Hippocampal formation (tissue), 2 donors: ENCODE measurements at regions not wholly inside any gene's neighbourhood (a gene's known extent, or its start where the extent isn't known, plus 50 kb on each side); places are given as distances from the start of the nearest gene placed in this dataset.
"Not testable (repeated sequence)": the region's sequence is repeated elsewhere in the genome, so short reads cannot be mapped to it uniquely, and the experiment has no call there.

Source experiments
- DNase-seq, 2 donors: peaks; one replicate each; lab custom pipeline; 2025; lab: John Stamatoyannopoulos, UW

GRCh38 chr5:120344181-120344580 lies 119.9 kb upstream of the PRR16 start:
- DNase-seq = no peak

DNA sequence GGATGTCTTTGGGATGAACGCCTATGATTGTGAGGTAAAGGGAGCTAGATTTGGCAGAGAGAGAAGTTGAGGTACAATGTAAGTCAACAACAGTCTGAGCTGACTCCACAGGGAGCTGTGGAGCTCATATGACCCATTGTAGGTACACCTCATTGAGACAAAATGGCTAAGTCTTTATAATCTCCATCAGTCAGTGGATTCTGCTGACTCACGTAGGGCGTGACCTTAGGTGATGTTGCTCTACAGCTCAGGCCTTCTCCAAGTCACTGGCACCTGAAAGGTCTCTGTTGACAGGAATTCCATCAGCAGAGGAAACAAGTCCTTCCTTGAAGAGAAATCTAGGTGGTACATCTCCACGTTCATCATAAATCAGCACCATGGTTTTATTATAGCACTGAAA lies 118.2 kb upstream of the PRR16 start:
- DNase-seq = no peak

DNA sequence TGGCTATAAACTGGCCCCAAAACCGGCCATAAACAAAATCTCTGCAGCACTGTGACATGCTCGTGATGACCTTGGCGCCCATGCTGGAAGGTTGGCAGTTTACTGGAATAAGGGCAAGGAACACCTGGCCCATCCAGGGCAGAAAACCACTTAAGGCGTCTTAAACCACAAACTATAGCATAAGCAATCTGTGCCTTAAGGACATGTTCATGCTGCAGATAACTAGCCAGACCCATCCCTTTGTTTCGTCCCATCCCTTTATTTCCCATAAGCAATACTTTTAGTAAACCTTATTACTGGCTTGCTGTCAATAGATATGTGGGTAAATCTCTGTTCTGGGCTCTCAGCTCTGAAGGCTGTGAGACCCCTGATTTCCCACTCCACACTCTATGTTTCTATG lies 113.0 kb upstream of the PRR16 start:
- DNase-seq = not testable (repeated sequence)

DNA sequence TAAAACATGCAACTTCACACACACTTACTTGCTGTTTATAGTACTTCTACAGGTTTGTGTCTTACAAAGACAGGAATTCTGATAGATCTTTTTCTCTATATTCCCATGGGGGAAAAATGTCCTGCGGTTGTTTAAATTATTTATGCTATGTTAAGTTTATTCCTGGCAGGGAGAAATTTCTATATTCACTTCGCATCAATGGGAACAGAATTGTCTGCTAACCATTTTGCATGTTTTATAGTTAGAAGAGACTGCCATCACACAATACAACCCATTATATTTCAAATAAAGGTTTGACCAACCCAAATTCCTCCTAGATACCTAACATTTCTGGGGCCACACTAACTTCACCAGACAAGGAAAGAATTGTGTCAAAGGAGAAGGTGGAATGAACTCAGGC lies 110.0 kb upstream of the PRR16 start:
- no peak for DNase-seq

DNA sequence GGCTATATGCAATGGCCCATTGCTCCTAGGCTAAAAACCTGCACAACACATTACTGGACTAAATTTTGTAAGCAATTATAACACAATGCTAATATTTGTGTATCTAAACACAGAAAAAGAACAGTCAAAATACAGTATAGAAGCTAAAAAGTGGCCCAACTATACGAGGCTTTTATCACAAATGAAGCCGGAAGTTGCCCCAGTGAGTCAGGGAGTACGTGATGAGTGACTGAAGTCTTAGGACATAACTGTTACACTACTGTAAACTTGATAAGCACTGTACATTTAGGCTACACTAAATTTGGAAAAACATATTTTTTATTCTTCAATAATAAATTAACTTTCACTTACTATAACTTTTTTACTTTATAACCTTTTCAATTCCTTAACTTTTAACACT lies 105.2 kb upstream of the PRR16 start:
- DNase-seq = no peak

DNA sequence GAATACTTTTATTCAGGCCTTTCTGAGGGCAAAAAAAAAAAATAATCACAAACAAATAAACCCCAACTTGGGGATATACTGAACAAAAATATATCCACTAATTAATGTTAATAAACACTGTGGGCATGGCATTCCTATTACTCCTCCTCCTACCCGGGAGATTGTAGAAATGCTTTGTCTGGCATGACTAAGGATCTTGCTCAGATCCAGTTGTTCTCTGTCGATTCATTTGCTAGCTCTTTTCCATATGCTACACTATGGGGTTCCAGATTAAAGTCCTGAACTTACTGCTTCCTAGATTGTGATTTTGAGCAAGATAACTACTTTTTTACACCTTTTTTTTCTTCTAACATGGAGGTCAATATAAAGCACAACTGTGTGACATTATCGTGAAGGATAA lies 102.2 kb upstream of the PRR16 start:
- DNase-seq = no peak

DNA sequence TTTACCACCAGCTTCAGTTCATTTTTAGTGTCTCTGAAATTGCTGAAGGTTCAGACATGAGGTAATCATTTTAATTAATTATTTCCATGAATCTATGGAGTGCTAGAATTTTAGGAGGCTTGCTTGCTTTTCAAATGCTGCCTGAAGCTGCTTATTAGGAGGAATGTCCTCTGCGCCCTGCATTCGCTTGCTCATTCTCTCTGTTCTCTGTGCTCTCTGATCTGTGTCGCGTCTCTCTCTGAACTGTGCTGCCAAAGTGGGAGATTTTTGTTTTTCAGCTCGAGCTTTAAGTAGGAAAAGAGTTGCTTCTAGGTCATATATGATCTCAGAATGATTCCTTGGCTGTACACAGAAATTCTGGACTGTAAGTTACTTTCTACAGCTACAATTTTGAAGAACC lies 101.7 kb upstream of the PRR16 start:
- DNase-seq = no peak

- DNase-seq = no peak
Measured at GRCh38 chr5:120365656-120366446, 98.2 kb upstream of the PRR16 start.

GRCh38 chr5:120367896-120368634 lies 96.0 kb upstream of the PRR16 start:
- DNase-seq = no peak

- no peak for DNase-seq
Measured at GRCh38 chr5:120368923-120369715, 95.0 kb upstream of the PRR16 start.

- no peak for DNase-seq
Measured at GRCh38 chr5:120372899-120373298, 91.2 kb upstream of the PRR16 start.

GRCh38 chr5:120375248-120375647 lies 88.9 kb upstream of the PRR16 start:
- no peak for DNase-seq

DNA sequence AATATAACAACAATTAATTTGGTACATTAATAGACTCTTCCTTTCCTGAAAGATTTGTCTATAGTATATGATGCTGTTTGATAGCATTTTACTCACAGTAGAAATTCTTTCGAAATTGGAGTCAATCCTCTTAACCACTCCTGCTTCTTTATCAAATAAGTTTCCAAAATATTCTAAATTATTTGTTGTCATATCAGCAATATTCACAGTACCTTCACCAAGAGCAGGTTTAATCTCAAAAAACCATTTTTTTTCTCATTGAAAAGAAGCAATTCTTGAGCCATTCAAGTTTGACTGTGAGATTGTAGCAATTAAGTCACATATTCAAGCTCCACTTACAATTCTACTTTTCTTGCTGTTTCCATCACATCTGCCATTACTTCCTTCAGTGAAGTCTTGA lies 83.5 kb upstream of the PRR16 start:
- DNase-seq = no peak

GRCh38 chr5:120382833-120383232 lies 81.3 kb upstream of the PRR16 start:
- DNase-seq = no peak

GRCh38 chr5:120386981-120387380 lies 77.1 kb upstream of the PRR16 start:
- DNase-seq = no peak

DNA sequence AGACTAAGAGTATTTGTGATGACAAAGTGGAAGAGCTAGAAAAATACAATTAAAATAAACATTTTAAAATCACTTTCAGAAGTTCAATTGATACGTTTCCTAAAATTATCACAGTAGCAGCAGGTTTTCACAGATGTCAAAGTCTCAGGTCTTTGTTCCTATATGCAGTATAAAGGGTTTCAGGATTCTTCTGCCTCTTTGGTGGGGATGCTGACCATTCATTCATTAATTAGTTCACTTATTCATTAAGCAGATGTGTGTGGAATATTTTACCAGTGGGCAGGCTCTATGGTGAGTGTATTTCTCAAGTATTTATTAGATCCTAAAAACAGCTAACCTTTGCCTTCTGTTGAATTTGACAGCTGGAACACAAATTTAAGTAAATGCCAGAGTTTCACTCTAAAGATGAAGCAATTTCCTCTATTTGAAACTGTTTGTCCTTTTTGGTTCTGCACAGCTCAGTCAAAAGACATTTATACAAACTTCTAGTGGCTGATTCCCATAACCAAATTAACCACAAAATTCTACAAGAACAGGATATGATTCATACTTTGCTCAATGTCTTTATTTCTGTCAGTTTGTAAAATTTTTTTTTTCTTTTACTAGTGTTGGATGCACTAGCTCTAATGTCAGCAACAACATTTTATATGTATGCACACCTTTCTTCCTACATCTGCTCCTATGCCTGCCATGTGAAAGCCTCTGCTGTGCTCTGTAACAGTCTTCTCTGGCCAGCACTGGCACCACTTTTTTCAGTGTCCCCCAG lies 75.9 kb upstream of the PRR16 start:
- DNase-seq = no peak

DNA sequence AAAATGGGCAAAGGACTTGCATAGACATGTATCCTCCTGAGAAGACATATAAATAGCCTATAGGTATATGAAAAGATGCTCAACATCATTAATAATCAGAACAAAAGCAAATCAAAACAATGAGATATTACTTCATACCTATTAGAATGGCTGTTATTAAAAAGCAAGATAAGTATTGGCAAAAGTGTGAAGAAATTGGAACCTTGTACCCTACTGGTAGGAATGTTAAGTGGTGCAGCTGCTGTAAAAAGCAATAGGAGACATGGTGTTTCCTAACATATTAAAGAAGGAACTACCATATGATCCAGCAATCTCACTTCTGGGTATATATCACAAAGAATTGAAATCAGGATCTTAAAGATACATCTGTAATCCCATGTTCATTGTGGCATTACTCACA lies 69.8 kb upstream of the PRR16 start:
- DNase-seq = no peak

GRCh38 chr5:120396186-120396585 lies 67.9 kb upstream of the PRR16 start:
- no peak for DNase-seq

- no peak for DNase-seq
Measured at GRCh38 chr5:120400356-120400755, 63.7 kb upstream of the PRR16 start.

GRCh38 chr5:120402606-120403005 lies 61.5 kb upstream of the PRR16 start:
- no peak for DNase-seq

- no peak for DNase-seq
Measured at GRCh38 chr5:120405286-120405864, 58.7 kb upstream of the PRR16 start.

DNA sequence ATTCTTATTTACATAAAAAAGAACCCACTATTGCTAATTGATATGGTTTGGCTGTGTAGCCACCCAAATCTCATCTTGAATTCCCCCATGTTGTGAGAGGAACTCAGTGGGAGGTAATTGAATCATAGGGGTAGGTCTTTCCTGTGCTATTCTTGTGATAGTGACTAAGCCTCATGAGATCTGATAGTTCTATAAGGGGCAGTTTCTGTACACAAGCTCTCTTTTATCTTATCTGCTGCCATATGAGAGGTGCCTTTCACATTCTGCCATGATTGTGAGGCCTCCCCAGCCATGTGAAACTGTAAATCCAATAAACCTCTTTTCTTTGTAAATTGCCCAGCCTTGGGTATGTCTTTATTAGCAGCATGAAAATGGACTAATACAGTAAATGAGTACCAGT lies 58.2 kb upstream of the PRR16 start:
- no peak for DNase-seq
